CD4-positive, alpha-beta T cell (primary cell): ENCODE measurements at regions not wholly inside any gene's neighbourhood (a gene's known extent, or its start where the extent isn't known, plus 50 kb on each side); places are given as distances from the start of the nearest gene placed in this dataset.

ENCODE experiments used
- ATAC-seq: fragments of 200-7000 bp; cut with Tn5 transposase; one replicate; pipeline ENCODE4 v1.10.0; 2022; ENCODE audit warnings: mild to moderate bottlenecking; ENCODE audit not compliant: poor library complexity
- CTCF ChIA-PET: fragments of 350-600 bp; sonication (Branson Sonifier 250); formaldehyde crosslinking; loops from one replicate; lab custom pipeline; 2021; ENCODE audit warnings: antibody characterized with exemption, inconsistent platforms; lab: Charles Lee
- POLR2A ChIA-PET: fragments of 350-600 bp; sonication (Branson Sonifier 250); formaldehyde crosslinking; loops from one replicate; lab custom pipeline; 2021; ENCODE audit warnings: antibody characterized with exemption, inconsistent platforms; lab: Charles Lee
- DNase-seq, 14 experiments: peaks; one replicate each; pipeline ENCODE4 v3.0.0-alpha.2; 2013 to 2020; ENCODE audit warnings: mixed read lengths in 2 of 14
- H3K27ac ChIP-seq, 2 donors: one replicate each; pipeline versions ENCODE4 v1.5.1 to v1.7.0; 2013; ENCODE audit warnings: low read length in 2 of 2, low read depth in 1 of 2, mild to moderate bottlenecking in 1 of 2
- H3K27me3 ChIP-seq, 2 experiments: 1 replicate in 1 of 2; 2 replicates in 1 of 2; pipeline versions ENCODE4 v1.6.1 to v1.7.0; 2013; ENCODE audit warnings: low read length in 2 of 2, control low read depth in 1 of 2, mild to moderate bottlenecking in 1 of 2, moderate library complexity in 1 of 2; ENCODE audit not compliant: insufficient read depth in 2 of 2, control insufficient read depth in 1 of 2
- H3K36me3 ChIP-seq: one replicate; pipeline ENCODE4 v1.6.1; 2013; ENCODE audit warnings: low read length, control low read depth; ENCODE audit not compliant: insufficient read depth
- H3K4me1 ChIP-seq: one replicate; pipeline ENCODE4 v1.6.1; 2013; ENCODE audit warnings: low read length, control low read depth; ENCODE audit not compliant: insufficient read depth
- H3K4me3 ChIP-seq: one replicate; pipeline ENCODE4 v1.5.1; 2013; ENCODE audit warnings: mild to moderate bottlenecking, low read length, moderate library complexity
- H3K9me3 ChIP-seq, 2 experiments: 1 replicate in 1 of 2; 2 replicates in 1 of 2; pipeline versions ENCODE4 v1.6.1 to v1.7.0; 2013; ENCODE audit warnings: low read length in 2 of 2, mild to moderate bottlenecking in 2 of 2, control low read depth in 1 of 2, moderate library complexity in 1 of 2; ENCODE audit not compliant: control insufficient read depth in 1 of 2, insufficient read depth in 1 of 2
- H3K27ac Mint-ChIP-seq: one replicate; pipeline ENCODE4 v1.8.0; 2020; ENCODE audit warnings: mixed read lengths
- H3K27me3 Mint-ChIP-seq: one replicate; pipeline ENCODE4 v1.8.0; 2021; ENCODE audit warnings: mixed read lengths
- H3K36me3 Mint-ChIP-seq: one replicate; pipeline ENCODE4 v1.8.0; 2021; ENCODE audit warnings: low read depth, mixed read lengths
- H3K4me1 Mint-ChIP-seq: one replicate; pipeline ENCODE4 v1.8.0; 2021; ENCODE audit warnings: low read depth, mixed read lengths
- H3K4me3 Mint-ChIP-seq: one replicate; pipeline ENCODE4 v1.8.0; 2020; ENCODE audit warnings: mild to moderate bottlenecking, mixed read lengths
- H3K9me3 Mint-ChIP-seq: one replicate; pipeline ENCODE4 v1.8.0; 2020; ENCODE audit warnings: mixed read lengths
- CTCF ChIP-seq: fragments of 200-600 bp; IDR thresholded peaks from one replicate; pipeline ENCODE4 v1.8.0; 2022; ENCODE audit warnings: antibody characterized with exemption, mild to moderate bottlenecking
- intact Hi-C, 2 experiments: fragments of 100-400 bp; cut with DNase I in 1 of 2; cut with micrococcal nuclease in 1 of 2; formaldehyde crosslinking; loops; one replicate each; pipeline versions ENCODE4 v1.15.1 to v1.9.0; 2023 to 2025; cut with DNase I, micrococcal nuclease

- CTCF ChIA-PET = no interaction called here
- H3K4me3 ChIP-seq = no peak overlapping the region
Observed at GRCh38 chr10:121113385-121113696, 262.2 kb downstream of the WDR11 start.

GRCh38 chr10:121113911-121114310 lies 262.7 kb downstream of the WDR11 start:
- H3K9me3 ChIP-seq = no peaks in the 10 kb centered on the region
- H3K4me3 ChIP-seq = no peak overlapping the region
- ChIA-PET POLR2A (no interaction called here), CTCF (no interaction called here)
- H3K27ac Mint-ChIP-seq = no peak overlapping the region
- H3K36me3 ChIP-seq = no peaks in the 10 kb centered on the region
- H3K27ac ChIP-seq = no peak overlapping the region
- H3K4me1 Mint-ChIP-seq = no peaks in the 10 kb centered on the region
- DNase-seq (no peak), ATAC-seq (no peak)
- no peaks in the 10 kb centered on the region for H3K27me3 Mint-ChIP-seq
- H3K36me3 Mint-ChIP-seq = no peaks in the 10 kb centered on the region
- no peaks in the 10 kb centered on the region for H3K4me1 ChIP-seq
- no peaks in the 10 kb centered on the region for H3K27me3 ChIP-seq
- no peak overlapping the region for H3K4me3 Mint-ChIP-seq
- intact Hi-C loops = no loop called here
- no peak for TF ChIP-seq CTCF
- H3K9me3 Mint-ChIP-seq = peaks cover 4% of the 10 kb centered on the region

More at GRCh38 chr10:121113385-121113696, 262.2 kb downstream of the WDR11 start:
- POLR2A ChIA-PET = no interaction called here
- Mint-ChIP-seq H3K4me3 (no peak overlapping the region), H3K4me1 (no peaks in the 10 kb centered on the region), H3K27ac (no peak overlapping the region), H3K9me3 (peaks cover 4% of the 10 kb centered on the region), H3K27me3 (no peaks in the 10 kb centered on the region), H3K36me3 (no peaks in the 10 kb centered on the region)
- H3K27ac ChIP-seq = no peak overlapping the region
- ATAC-seq (no peak), DNase-seq (no peak)
- intact Hi-C loops = no loop called here
- no peaks in the 10 kb centered on the region for H3K9me3 ChIP-seq
- H3K4me1 ChIP-seq = no peaks in the 10 kb centered on the region
- no peak for TF ChIP-seq CTCF
- no peaks in the 10 kb centered on the region for H3K36me3 ChIP-seq
- no peaks in the 10 kb centered on the region for H3K27me3 ChIP-seq

GRCh38 chr10:121115154-121115553 lies 264.0 kb downstream of the WDR11 start:
- ChIA-PET CTCF (no interaction called here), POLR2A (no interaction called here)
- H3K9me3 ChIP-seq = no peaks in the 10 kb centered on the region
- no peak for TF ChIP-seq CTCF
- H3K27me3 ChIP-seq = no peaks in the 10 kb centered on the region
- no peak overlapping the region for H3K4me3 Mint-ChIP-seq
- DNase-seq = no peak
- no peak overlapping the region for H3K4me3 ChIP-seq
- no peaks in the 10 kb centered on the region for H3K36me3 Mint-ChIP-seq
- no peaks in the 10 kb centered on the region for H3K4me1 Mint-ChIP-seq
- no peak for ATAC-seq
- H3K27ac ChIP-seq = no peak overlapping the region
- intact Hi-C loops = no loop called here
- H3K27ac Mint-ChIP-seq = no peak overlapping the region
- no peaks in the 10 kb centered on the region for H3K4me1 ChIP-seq
- no peaks in the 10 kb centered on the region for H3K36me3 ChIP-seq
- peaks cover 4% of the 10 kb centered on the region for H3K9me3 Mint-ChIP-seq
- no peaks in the 10 kb centered on the region for H3K27me3 Mint-ChIP-seq
